Fibroblast of peridontal ligament (primary cell): ENCODE measurements at regions not wholly inside any gene's neighbourhood (a gene's known extent, or its start where the extent isn't known, plus 50 kb on each side); places are given as distances from the start of the nearest gene placed in this dataset.

Experiments used
- DNase-seq: peaks from one replicate; pipeline ENCODE4 v3.0.0-alpha.2; 2010; ENCODE audit errors: extremely low read depth

DNA sequence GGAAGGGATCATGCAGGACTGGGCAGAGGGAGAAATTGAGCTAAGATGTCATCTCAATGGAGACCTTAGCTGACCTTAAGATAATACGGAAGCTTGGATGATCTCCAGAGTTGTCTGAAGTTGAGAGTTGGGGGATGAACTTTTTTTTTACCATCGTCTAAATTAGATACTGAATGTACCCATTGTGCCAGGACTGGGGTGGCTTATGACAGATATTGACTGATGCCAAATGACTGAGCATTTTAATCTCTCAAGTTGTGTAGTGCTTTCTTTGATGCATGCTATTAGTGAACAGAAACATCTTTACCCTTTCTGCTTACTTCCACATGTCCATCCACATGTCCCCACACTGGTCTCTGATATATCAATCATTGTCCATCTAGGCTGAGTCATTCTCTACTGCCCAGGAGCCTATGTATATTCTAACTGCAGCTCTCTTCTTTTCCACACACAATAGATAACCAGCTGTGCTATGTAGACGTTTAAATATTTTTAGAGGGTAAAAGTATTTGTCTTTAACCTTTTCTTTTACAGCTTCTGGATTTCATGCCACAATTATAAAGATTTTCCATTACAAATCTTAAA is 60.2 kb upstream of the ZKSCAN2 start:
- no peak for DNase-seq

DNA sequence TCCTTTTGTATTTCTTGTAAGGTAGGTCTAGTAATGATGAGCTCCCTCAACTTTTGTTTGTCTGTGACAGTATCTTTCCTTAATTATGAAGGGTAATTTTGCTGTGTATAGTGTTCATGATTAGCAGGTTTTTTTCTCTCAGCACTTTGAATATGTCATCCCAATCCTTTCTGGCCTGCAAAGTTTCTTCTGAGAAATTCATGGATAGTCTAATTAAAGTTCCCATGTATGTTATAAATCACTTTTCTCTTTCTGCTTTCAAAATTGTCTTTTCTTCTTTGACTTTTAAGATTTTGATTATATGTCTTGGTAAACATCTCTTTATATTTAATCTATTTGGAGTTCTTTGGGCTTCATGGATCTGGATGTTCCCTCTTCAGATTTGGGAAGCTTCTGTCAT is 54.3 kb upstream of the ZKSCAN2 start:
- no peak for DNase-seq

DNA sequence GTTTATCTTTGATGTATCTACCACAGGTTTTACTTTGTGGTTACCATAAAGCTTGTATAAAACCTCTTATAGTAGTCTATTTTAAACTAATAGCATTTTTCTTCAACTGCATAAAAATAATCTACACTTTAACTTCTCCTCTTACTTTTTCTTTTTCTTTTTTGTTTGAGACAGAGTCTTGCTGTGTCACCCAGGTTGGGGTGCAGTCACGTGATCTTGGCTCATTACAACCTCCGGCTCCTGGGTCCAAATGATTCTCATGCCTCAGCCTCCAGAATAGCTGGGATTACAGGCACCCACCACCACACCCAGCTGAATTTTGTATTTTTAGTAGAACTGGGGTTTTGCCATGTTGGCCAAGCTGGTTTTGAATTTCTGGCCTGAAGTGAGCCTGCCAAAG is 53.4 kb upstream of the ZKSCAN2 start:
- DNase-seq: no peak
